ENCODE measurements at regions not wholly inside any gene's neighbourhood (a gene's known extent, or its start where the extent isn't known, plus 50 kb on each side); places are given as distances from the start of the nearest gene placed in this dataset.

DNA sequence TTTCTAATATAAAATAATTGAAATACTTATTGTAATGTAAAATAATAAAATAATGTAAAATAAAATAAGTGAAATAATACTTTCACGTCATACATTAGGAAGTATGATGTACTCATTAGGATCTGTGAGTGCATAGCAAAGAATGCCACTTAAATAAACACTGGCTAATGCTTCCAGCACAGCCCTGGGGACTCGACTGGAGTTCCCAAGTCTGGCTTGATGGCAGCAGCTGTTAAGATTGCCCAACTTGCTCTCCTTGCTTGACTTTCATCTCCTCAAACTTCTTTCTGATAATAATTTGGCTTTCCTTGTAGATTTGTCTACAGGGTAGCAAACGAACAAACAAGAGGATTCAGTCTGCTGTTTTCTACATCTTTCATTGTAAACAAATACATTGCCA, 191.9 kb downstream of the COG6 start:
- POLR2A ChIA-PET (ENCODE audit: low non-redundant PET), result no interaction called here
- H3K27ac ChIP-seq, result no peak overlapping the region
- DNase-seq (ENCODE audit: low spot score), result no peak
- CTCF ChIA-PET, result no interaction called here
- no peak for TF ChIP-seq CTCF (conservative IDR thresholded peaks at IDR 0.05; ENCODE audit: low read depth)

GRCh38 chr13:39855236-39855635, 199.8 kb downstream of the COG6 start:
- POLR2A ChIA-PET (ENCODE audit: low non-redundant PET), result no interaction called here
- no peak for TF ChIP-seq CTCF (conservative IDR thresholded peaks at IDR 0.05; ENCODE audit: low read depth)
- no peak for DNase-seq (ENCODE audit: low spot score)
- CTCF ChIA-PET, result no interaction called here
- no peak overlapping the region for H3K27ac ChIP-seq

DNA sequence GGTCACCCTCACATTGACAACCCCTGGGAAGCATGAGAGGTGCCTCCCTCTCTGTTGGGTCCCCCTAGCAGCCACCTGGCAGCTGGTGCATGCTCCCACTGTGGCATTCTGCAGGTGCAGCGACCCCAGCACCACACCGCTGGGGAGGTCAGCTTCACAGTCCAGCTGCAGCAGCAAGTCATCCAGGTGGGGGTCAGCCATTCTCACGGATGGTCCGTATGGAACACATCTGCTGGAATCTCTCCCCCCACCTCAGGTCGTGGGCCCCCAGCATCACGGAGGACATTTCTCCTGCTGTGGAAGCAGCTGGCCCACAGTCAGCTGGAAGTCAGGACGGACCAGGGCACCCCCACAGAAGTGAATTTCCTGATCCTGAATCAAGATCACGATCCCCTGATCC, 201.3 kb downstream of the COG6 start:
- TF ChIP-seq CTCF (conservative IDR thresholded peaks at IDR 0.05; ENCODE audit: low read depth), result no peak
- ChIA-PET POLR2A (ENCODE audit: low non-redundant PET) (no interaction called here), CTCF (no interaction called here)
- no peak overlapping the region for H3K27ac ChIP-seq
- DNase-seq (ENCODE audit: low spot score), result no peak

DNA sequence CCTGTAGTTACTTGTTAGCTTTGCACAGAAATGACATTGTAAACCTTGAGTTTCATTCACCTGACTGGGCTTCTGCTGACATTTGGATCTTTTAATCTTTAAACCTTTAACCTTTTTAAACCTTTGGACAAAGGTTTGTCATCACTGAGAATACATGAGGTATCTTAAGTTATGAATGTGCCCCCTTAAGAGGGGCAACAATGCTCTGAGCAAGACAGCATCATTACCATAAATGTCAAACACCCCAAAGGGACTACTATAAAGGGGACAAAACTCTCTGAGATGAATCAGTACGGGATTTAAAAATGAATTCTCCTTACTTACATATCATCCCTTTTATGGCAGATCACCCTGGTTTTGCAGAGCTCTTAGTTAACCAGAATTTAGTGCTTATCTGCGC, 203.3 kb downstream of the COG6 start:
- CTCF ChIA-PET, result no interaction called here
- no peak for DNase-seq (ENCODE audit: low spot score)
- no peak for TF ChIP-seq CTCF (conservative IDR thresholded peaks at IDR 0.05; ENCODE audit: low read depth)
- no peak overlapping the region for H3K27ac ChIP-seq
- POLR2A ChIA-PET (ENCODE audit: low non-redundant PET), result no interaction called here

GRCh38 chr13:39859898-39860297, 204.4 kb downstream of the COG6 start:
- DNase-seq (ENCODE audit: low spot score), result no peak
- no peak overlapping the region for H3K27ac ChIP-seq
- CTCF ChIA-PET, result interaction anchor here (0.7 kb wide), 1 partner anchor 10 kb away, joined by 3 read pairs; no protein-coding TSS in a partner anchor
- no peak for TF ChIP-seq CTCF (conservative IDR thresholded peaks at IDR 0.05; ENCODE audit: low read depth)
- POLR2A ChIA-PET (ENCODE audit: low non-redundant PET), result no interaction called here

GRCh38 chr13:39862900-39863299, 207.4 kb downstream of the COG6 start:
- ChIA-PET CTCF (interaction anchor here (0.6 kb wide), 1 partner anchor 41 kb away, joined by 5 read pairs; no protein-coding TSS in a partner anchor), POLR2A (ENCODE audit: low non-redundant PET) (no interaction called here)
- no peak for DNase-seq (ENCODE audit: low spot score)
- no peak for TF ChIP-seq CTCF (conservative IDR thresholded peaks at IDR 0.05; ENCODE audit: low read depth)
- no peak overlapping the region for H3K27ac ChIP-seq

DNA sequence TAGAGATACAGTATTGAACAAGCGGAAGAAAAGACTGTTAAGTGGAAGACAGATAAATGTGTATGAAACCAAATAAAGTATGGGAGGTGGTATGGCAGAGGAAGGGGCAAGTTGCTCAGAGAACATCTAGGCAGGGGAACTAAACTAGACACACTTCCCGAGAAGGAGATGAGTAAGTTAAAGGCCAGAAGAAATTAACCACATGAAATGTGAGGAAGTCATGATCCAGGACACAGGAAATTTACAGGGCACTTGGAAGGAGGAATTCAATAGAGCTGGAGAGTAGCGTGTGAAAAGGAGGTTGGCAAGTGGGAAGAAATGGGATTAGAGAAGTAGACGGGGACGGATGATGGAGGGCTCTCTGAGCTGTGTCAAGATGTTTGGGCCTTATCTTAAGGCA, 208.8 kb downstream of the COG6 start:
- CTCF ChIA-PET, result no interaction called here

More for the DNA sequence above, 208.8 kb downstream of the COG6 start:
- DNase-seq (ENCODE audit: low spot score), result no peak
- H3K27ac ChIP-seq, result no peak overlapping the region
- no peak for TF ChIP-seq CTCF (conservative IDR thresholded peaks at IDR 0.05; ENCODE audit: low read depth)
- POLR2A ChIA-PET (ENCODE audit: low non-redundant PET), result no interaction called here

Data from RWPE1 (cell line).